ENCODE measurements at regions not wholly inside any gene's neighbourhood (a gene's known extent, or its start where the extent isn't known, plus 50 kb on each side); places are given as distances from the start of the nearest gene placed in this dataset.
"Not testable (repeated sequence)": the region's sequence is repeated elsewhere in the genome, so short reads cannot be mapped to it uniquely, and the experiment has no call there.

GRCh38 chr2:150817422-150817821 lies 330.0 kb upstream of the RND3 start:
- no peak for DNase-seq

- no peak for DNase-seq
Observed at GRCh38 chr2:150812664-150813367, 325.3 kb upstream of the RND3 start.

- DNase-seq = no peak
Observed at GRCh38 chr2:150812066-150812465, 324.6 kb upstream of the RND3 start.

GRCh38 chr2:150811259-150811855 lies 323.9 kb upstream of the RND3 start:
- no peak for DNase-seq

GRCh38 chr2:150809103-150809502 lies 321.6 kb upstream of the RND3 start:
- DNase-seq = no peak

- no peak for DNase-seq
Observed at GRCh38 chr2:150806336-150806735, 318.9 kb upstream of the RND3 start.

- DNase-seq = no peak
Observed at GRCh38 chr2:150803689-150804398, 316.4 kb upstream of the RND3 start.

- DNase-seq = no peak
Observed at GRCh38 chr2:150802635-150803034, 315.2 kb upstream of the RND3 start.

- DNase-seq = not testable (repeated sequence)
Observed at GRCh38 chr2:150796236-150796635, 308.8 kb upstream of the RND3 start.

- no peak for DNase-seq
Observed at GRCh38 chr2:150792780-150793300, 305.4 kb upstream of the RND3 start.

GRCh38 chr2:150791567-150791966 lies 304.1 kb upstream of the RND3 start:
- no peak for DNase-seq

- DNase-seq = no peak
Observed at GRCh38 chr2:150789376-150789905, 302.0 kb upstream of the RND3 start.

- DNase-seq = no peak
Observed at GRCh38 chr2:150788426-150789140, 301.1 kb upstream of the RND3 start.

- no peak for DNase-seq
Observed at GRCh38 chr2:150787353-150788093, 300.1 kb upstream of the RND3 start.

GRCh38 chr2:150784389-150784788 lies 296.9 kb upstream of the RND3 start:
- DNase-seq = no peak

- no peak for DNase-seq
Observed at GRCh38 chr2:150783896-150784295, 296.4 kb upstream of the RND3 start.

- no peak for DNase-seq
Observed at GRCh38 chr2:150783015-150783414, 295.5 kb upstream of the RND3 start.

GRCh38 chr2:150782613-150783012 lies 295.1 kb upstream of the RND3 start:
- DNase-seq = no peak

- no peak for DNase-seq
Observed at GRCh38 chr2:150781142-150781541, 293.7 kb upstream of the RND3 start.

GRCh38 chr2:150778828-150779227 lies 291.4 kb upstream of the RND3 start:
- no peak for DNase-seq

- DNase-seq = no peak
Observed at GRCh38 chr2:150769421-150769820, 282.0 kb upstream of the RND3 start.
